Loucy (cell line): ENCODE measurements at regions not wholly inside any gene's neighbourhood (a gene's known extent, or its start where the extent isn't known, plus 50 kb on each side); places are given as distances from the start of the nearest gene placed in this dataset.

Source experiments
- EZH2phosphoT487 ChIP-seq: fragments of 200-600 bp; IDR thresholded peaks from 2 replicates; pipeline ENCODE4 v1.6.1; 2018; ENCODE audit warnings: antibody characterized with exemption, mild to moderate bottlenecking, moderate library complexity, borderline replicate concordance
- TF ChIP-seq, protein P1 (sequence below): fragments of 200-600 bp; sonication (generic); conservative IDR thresholded peaks from 2 replicates; pipeline ENCODE4 v1.5.1; 2014; ENCODE audit warnings: mild to moderate bottlenecking, antibody characterized with exemption, low read length

DNA sequence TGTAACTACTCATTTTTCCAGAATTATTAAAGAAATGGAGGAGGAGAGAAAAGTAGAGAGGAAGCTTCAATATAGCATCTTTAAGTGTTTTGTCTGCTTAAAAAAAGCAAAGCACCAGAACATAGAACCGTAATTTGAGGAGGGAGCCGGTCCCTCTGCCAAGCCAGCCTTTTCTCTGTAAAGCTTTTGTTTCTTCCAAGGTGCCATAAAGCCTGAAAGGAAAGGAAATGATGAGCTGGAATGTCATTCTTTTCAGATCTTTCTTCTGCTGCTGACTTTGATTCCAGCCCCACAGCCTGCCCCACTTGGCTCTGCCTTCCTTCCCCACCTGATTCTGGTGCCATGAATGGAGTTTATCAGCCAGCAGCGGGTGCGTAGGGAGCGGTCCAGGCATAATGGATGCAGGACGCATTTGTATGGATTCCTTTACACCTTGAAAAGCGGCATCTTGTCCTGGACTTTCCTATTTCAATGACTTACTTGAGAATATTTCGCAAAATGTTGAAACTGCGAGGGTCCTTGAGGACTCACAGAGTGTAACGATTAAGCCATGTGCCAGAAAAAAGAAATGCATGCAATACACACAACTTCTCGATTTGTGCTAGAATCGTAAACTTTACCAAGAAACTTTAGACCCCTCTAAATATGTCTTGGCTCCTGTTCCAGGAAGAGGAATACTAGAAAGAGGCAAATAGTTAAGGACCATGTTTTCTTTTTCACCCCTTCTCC, 569.5 kb upstream of the MGMT start:
- TF ChIP-seq, protein P1, sequence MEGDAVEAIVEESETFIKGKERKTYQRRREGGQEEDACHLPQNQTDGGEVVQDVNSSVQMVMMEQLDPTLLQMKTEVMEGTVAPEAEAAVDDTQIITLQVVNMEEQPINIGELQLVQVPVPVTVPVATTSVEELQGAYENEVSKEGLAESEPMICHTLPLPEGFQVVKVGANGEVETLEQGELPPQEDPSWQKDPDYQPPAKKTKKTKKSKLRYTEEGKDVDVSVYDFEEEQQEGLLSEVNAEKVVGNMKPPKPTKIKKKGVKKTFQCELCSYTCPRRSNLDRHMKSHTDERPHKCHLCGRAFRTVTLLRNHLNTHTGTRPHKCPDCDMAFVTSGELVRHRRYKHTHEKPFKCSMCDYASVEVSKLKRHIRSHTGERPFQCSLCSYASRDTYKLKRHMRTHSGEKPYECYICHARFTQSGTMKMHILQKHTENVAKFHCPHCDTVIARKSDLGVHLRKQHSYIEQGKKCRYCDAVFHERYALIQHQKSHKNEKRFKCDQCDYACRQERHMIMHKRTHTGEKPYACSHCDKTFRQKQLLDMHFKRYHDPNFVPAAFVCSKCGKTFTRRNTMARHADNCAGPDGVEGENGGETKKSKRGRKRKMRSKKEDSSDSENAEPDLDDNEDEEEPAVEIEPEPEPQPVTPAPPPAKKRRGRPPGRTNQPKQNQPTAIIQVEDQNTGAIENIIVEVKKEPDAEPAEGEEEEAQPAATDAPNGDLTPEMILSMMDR, result no peak
- no peak for TF ChIP-seq EZH2phosphoT487
